A549 (cell line): ENCODE measurements at regions not wholly inside any gene's neighbourhood (a gene's known extent, or its start where the extent isn't known, plus 50 kb on each side); places are given as distances from the start of the nearest gene placed in this dataset.

Source experiments
- CEBPB ChIP-seq, 2 experiments: fragments of >200 bp in 1 of 2; sonication (Bioruptor Twin) in 1 of 2; formaldehyde crosslinking in 1 of 2; IDR thresholded peaks; 2 replicates each; pipeline ENCODE4 v1.6.1; 2012 to 2016
- CHD4 ChIP-seq: fragments of 200-600 bp; sonication (generic); IDR thresholded peaks from 2 replicates; pipeline ENCODE4 v1.6.1; 2016; ENCODE audit warnings: antibody characterized with exemption, mild to moderate bottlenecking, borderline replicate concordance
- CTCF ChIP-seq: fragments of >200 bp; sonication (Bioruptor Twin); formaldehyde crosslinking; IDR thresholded peaks from 3 replicates; pipeline ENCODE4 v1.5.1; 2016
- NPAS2 ChIP-seq: fragments of 250-450 bp; sonication (Bioruptor Pico); IDR thresholded peaks from 2 replicates; pipeline ENCODE4 v1.8.0; 2022; ENCODE audit warnings: mild to moderate bottlenecking, moderate library complexity, borderline replicate concordance
- POLR2A ChIP-seq: IDR thresholded peaks from 2 replicates; pipeline ENCODE4 v1.6.1; 2012; ENCODE audit warnings: mild to moderate bottlenecking, low read length
- RAD21 ChIP-seq, 2 experiments: fragments of >200 bp in 1 of 2; sonication (Bioruptor Twin) in 1 of 2; formaldehyde crosslinking in 1 of 2; IDR thresholded peaks in 1 of 2; conservative IDR thresholded peaks in 1 of 2; 2 replicates in 1 of 2; 3 replicates in 1 of 2; pipeline ENCODE4 v1.6.1; 2012 to 2018; ENCODE audit warnings: inconsistent platforms in 1 of 2
- RFX5 ChIP-seq: fragments of 450-650 bp; IDR thresholded peaks from 2 replicates; pipeline ENCODE4 v1.7.1; 2014; ENCODE audit warnings: antibody characterized with exemption, mild to moderate bottlenecking, moderate library complexity
- ZFP36 ChIP-seq: fragments of 450-650 bp; IDR thresholded peaks from 2 replicates; pipeline ENCODE4 v1.6.1; 2014; ENCODE audit warnings: borderline replicate concordance; ENCODE audit not compliant: partially characterized antibody

- TF ChIP-seq CTCF, result no peak
- no peak for TF ChIP-seq ZFP36
- no peak for TF ChIP-seq RFX5
- TF ChIP-seq POLR2A, result no peak
- no peak for TF ChIP-seq CHD4
- TF ChIP-seq RAD21 (conservative IDR thresholded peaks at IDR 0.05 in 1 of 2, IDR thresholded peaks at IDR 0.05 in 1 of 2), result no peak; a peak in 1 of 5 replicates
- no peak for TF ChIP-seq NPAS2
- TF ChIP-seq CEBPB (IDR thresholded peaks at IDR 0.05), result no peak
Measured at GRCh38 chr2:43165378-43166069, 60.9 kb downstream of the ZFP36L2 start.
